ENCODE measurements at regions not wholly inside any gene's neighbourhood (a gene's known extent, or its start where the extent isn't known, plus 50 kb on each side); places are given as distances from the start of the nearest gene placed in this dataset.
A peak's percentile ranks its signal among the peaks of the same experiment; 100 is the strongest.

- TF ChIP-seq CTCF (IDR thresholded peaks at IDR 0.05; ENCODE audit: control insufficient read depth, extremely low read depth, insufficient read depth): no peak
- H3K4me3 ChIP-seq (ENCODE audit: low read depth, low read length): no peak overlapping the region
- no peak for DNase-seq (ENCODE audit: low read depth)
These were observed 349.0 kb downstream of the CMPK2 start for GRCh38 chr2:6516674-6517073.

GRCh38 chr2:6518361-6518760, 347.3 kb downstream of the CMPK2 start:
- no peak for DNase-seq (ENCODE audit: low read depth)
- no peak for TF ChIP-seq CTCF (IDR thresholded peaks at IDR 0.05; ENCODE audit: control insufficient read depth, extremely low read depth, insufficient read depth)
- no peak overlapping the region for H3K4me3 ChIP-seq (ENCODE audit: low read depth, low read length)

GRCh38 chr2:6523476-6523875, 342.2 kb downstream of the CMPK2 start:
- DNase-seq (ENCODE audit: low read depth): no peak
- TF ChIP-seq CTCF (IDR thresholded peaks at IDR 0.05; ENCODE audit: control insufficient read depth, extremely low read depth, insufficient read depth): no peak
- H3K4me3 ChIP-seq (ENCODE audit: low read depth, low read length): no peak overlapping the region

GRCh38 chr2:6524691-6525474, 340.8 kb downstream of the CMPK2 start:
- H3K4me3 ChIP-seq (ENCODE audit: low read depth, low read length): no peak overlapping the region
- TF ChIP-seq CTCF (IDR thresholded peaks at IDR 0.05; ENCODE audit: control insufficient read depth, extremely low read depth, insufficient read depth): no peak
- no peak for DNase-seq (ENCODE audit: low read depth)

GRCh38 chr2:6525475-6525964, 340.2 kb downstream of the CMPK2 start:
- TF ChIP-seq CTCF (IDR thresholded peaks at IDR 0.05; ENCODE audit: control insufficient read depth, extremely low read depth, insufficient read depth): no peak
- no peak overlapping the region for H3K4me3 ChIP-seq (ENCODE audit: low read depth, low read length)
- DNase-seq (ENCODE audit: low read depth): no peak

GRCh38 chr2:6526093-6526824, 339.4 kb downstream of the CMPK2 start:
- DNase-seq (ENCODE audit: low read depth): peak; percentile 33
- no peak overlapping the region for H3K4me3 ChIP-seq (ENCODE audit: low read depth, low read length)
- TF ChIP-seq CTCF (IDR thresholded peaks at IDR 0.05; ENCODE audit: control insufficient read depth, extremely low read depth, insufficient read depth): peak; percentile 59
